DND-41 (cell line): ENCODE measurements at regions not wholly inside any gene's neighbourhood (a gene's known extent, or its start where the extent isn't known, plus 50 kb on each side); places are given as distances from the start of the nearest gene placed in this dataset.

Source experiments
- ATAC-seq: fragments of 200-7000 bp; cut with Tn5 transposase; 3 replicates; pipeline ENCODE4 v1.9.1; 2021; ENCODE audit warnings: low read depth; ENCODE audit not compliant: insufficient read depth
- DNase-seq: peaks from one replicate; pipeline ENCODE4 v3.0.0-alpha.2; 2020
- H2AFZ ChIP-seq: 2 replicates; pipeline ENCODE4 v1.6.0; 2012; ENCODE audit warnings: low read depth, low read length
- H3K27ac ChIP-seq: 2 replicates; pipeline ENCODE4 v1.5.1; 2012; ENCODE audit warnings: low read length, inconsistent platforms
- H3K27me3 ChIP-seq: fragments of 200-600 bp; sonication (generic); 2 replicates; pipeline ENCODE4 v1.6.0; 2012; ENCODE audit warnings: low read length, mild to moderate bottlenecking, inconsistent platforms; ENCODE audit not compliant: insufficient read depth, poor library complexity
- H3K36me3 ChIP-seq: 2 replicates; pipeline ENCODE4 v1.5.1; 2012; ENCODE audit warnings: low read length, inconsistent platforms; ENCODE audit not compliant: insufficient read depth
- H3K4me1 ChIP-seq: 2 replicates; pipeline ENCODE4 v1.5.1; 2012; ENCODE audit warnings: mild to moderate bottlenecking, low read length; ENCODE audit not compliant: insufficient read depth
- H3K4me2 ChIP-seq: 2 replicates; pipeline ENCODE4 v1.6.0; 2012; ENCODE audit warnings: mild to moderate bottlenecking, moderate library complexity, low read length, inconsistent platforms; ENCODE audit not compliant: insufficient read depth
- H3K4me3 ChIP-seq, 2 experiments: fragments of 200-600 bp in 1 of 2; shearing (Covaris generic) in 1 of 2; 2 replicates each; pipeline ENCODE4 v1.5.1; 2012 to 2016; ENCODE audit warnings: inconsistent platforms in 2 of 2, low read length in 2 of 2, mild to moderate bottlenecking in 2 of 2, low read depth in 1 of 2, moderate library complexity in 1 of 2
- H3K79me2 ChIP-seq: 2 replicates; pipeline ENCODE4 v1.6.0; 2012; ENCODE audit warnings: low read length, inconsistent platforms; ENCODE audit not compliant: insufficient read depth
- H3K9ac ChIP-seq: 2 replicates; pipeline ENCODE4 v1.6.0; 2012; ENCODE audit warnings: low read depth, mild to moderate bottlenecking, inconsistent platforms, low read length, moderate library complexity
- H3K9me3 ChIP-seq: 2 replicates; pipeline ENCODE4 v1.5.1; 2012; ENCODE audit warnings: low read length, moderate library complexity, mild to moderate bottlenecking, inconsistent platforms; ENCODE audit not compliant: insufficient read depth, severe bottlenecking
- H4K20me1 ChIP-seq: 2 replicates; pipeline ENCODE4 v1.6.0; 2012; ENCODE audit warnings: low read length; ENCODE audit not compliant: insufficient read depth
- EZH2 ChIP-seq: IDR thresholded peaks from 3 replicates; pipeline ENCODE4 v1.6.1; 2012; ENCODE audit warnings: borderline replicate concordance, low read depth, mild to moderate bottlenecking, moderate library complexity, low read length, inconsistent platforms; ENCODE audit not compliant: severe bottlenecking
- TF ChIP-seq, protein P1 (sequence below): IDR thresholded peaks from 2 replicates; pipeline ENCODE4 v1.5.1; 2012; ENCODE audit warnings: borderline replicate concordance, low read length, moderate library complexity, mild to moderate bottlenecking; ENCODE audit not compliant: poor library complexity, severe bottlenecking; ENCODE audit errors: extremely low read depth

DNA sequence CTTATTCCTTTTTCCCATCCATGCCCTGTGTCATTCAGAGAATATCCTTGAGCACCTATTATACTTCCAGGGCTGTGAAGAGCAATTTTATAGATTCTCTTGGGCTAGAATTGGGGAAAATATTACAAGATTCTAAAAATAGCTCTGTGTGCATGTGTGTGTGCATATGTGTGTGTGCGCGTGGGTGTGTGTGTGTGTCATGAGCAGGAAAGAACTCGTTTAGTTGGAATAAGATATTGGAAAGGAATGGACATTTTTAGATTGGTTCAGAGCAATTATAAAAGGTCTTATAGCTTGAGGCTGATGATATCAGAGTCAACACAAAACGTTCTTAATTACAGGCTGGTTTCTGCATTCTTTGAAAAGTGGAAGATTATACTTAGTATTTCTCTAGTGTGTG, 212.1 kb upstream of the COPS8 start:
- Histone ChIP-seq H3K27ac (no peak overlapping the region), H3K36me3 (no peaks in the 10 kb centered on the region), H3K79me2 (no peaks in the 10 kb centered on the region), H3K9ac (no peak overlapping the region), H2AFZ (no peak overlapping the region), H3K9me3 (no peaks in the 10 kb centered on the region), H3K4me2 (no peak overlapping the region), H4K20me1 (no peaks in the 10 kb centered on the region), H3K4me3 (no peak overlapping the region), H3K4me1 (no peaks in the 10 kb centered on the region), H3K27me3 (peaks cover 2% of the 10 kb centered on the region)
- TF ChIP-seq, protein P1, sequence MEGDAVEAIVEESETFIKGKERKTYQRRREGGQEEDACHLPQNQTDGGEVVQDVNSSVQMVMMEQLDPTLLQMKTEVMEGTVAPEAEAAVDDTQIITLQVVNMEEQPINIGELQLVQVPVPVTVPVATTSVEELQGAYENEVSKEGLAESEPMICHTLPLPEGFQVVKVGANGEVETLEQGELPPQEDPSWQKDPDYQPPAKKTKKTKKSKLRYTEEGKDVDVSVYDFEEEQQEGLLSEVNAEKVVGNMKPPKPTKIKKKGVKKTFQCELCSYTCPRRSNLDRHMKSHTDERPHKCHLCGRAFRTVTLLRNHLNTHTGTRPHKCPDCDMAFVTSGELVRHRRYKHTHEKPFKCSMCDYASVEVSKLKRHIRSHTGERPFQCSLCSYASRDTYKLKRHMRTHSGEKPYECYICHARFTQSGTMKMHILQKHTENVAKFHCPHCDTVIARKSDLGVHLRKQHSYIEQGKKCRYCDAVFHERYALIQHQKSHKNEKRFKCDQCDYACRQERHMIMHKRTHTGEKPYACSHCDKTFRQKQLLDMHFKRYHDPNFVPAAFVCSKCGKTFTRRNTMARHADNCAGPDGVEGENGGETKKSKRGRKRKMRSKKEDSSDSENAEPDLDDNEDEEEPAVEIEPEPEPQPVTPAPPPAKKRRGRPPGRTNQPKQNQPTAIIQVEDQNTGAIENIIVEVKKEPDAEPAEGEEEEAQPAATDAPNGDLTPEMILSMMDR, result no peak
- no peak for TF ChIP-seq EZH2
- no peak for ATAC-seq
- DNase-seq, result no peak

DNA sequence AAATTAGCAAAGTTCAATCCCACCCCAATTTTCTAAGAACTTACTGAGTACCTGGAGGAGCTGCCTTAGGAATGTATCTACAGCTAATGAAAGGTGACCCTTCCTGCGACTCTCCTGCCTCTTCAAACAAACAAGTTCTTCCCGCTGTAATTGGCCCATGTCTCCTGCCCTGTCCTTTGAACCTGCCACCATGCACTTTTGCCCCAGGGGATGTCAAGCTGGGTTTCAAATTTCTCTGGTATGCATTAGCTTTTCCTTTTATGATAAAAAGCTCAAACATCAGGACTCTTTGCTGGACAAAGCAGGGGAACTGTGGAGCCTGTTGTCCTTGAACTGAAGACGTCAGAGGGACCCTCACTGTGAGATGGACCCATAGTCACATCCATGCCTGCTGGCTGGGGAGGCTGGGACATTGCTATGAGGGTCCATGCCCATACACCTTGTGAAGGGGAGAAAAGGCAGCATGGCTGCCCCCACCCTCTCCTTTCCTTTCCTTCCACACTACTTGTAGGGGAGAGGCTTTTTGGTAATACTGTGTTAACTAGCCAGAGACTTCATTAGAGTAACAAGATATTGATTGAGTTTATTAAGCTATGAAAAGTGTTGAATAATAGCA, 210.7 kb upstream of the COPS8 start:
- no peak overlapping the region for H3K27ac ChIP-seq

DNA sequence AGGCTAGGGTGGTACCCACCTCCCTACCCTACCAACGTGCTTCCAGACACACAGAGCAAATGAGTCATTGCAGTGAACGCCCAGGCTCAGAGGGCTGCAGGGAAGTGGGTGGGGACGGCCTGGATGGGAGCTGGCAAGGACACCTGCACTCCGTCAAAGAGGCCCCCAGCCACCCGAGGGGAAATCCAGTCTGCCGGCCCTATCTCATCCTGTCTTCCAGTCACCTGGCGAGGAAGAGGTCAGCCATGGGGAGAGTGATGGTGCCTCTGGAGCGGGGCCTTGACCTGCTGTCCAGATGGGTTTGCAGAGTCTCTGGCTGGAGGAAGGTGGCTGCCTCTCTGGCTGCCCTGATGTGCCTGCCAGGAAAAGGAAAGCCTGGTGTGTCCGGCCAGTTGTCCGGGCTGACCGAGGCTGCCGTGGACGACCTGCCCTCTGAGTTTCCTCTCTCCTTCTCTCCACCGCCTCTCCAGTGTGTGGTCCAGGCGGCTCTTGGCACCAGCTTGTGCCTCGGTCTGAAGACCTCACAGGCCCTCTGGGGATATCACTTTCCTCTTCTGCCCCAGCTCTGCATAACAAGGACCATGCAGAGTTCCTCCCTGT, 209.7 kb upstream of the COPS8 start:
- Histone ChIP-seq H3K4me2 (no peak overlapping the region), H3K27me3 (no peaks in the 10 kb centered on the region), H2AFZ (no peak overlapping the region), H3K36me3 (no peaks in the 10 kb centered on the region), H3K9ac (no peak overlapping the region), H3K79me2 (no peaks in the 10 kb centered on the region), H3K9me3 (no peaks in the 10 kb centered on the region), H4K20me1 (no peaks in the 10 kb centered on the region), H3K4me1 (no peaks in the 10 kb centered on the region), H3K27ac (no peak overlapping the region), H3K4me3 (no peak overlapping the region)
- DNase-seq (no peak), ATAC-seq (no peak)
- TF ChIP-seq EZH2, result no peak
- TF ChIP-seq, protein P1, result no peak

More for the DNA sequence above, 210.7 kb upstream of the COPS8 start:
- H4K20me1 ChIP-seq, result no peaks in the 10 kb centered on the region
- H3K4me2 ChIP-seq, result no peak overlapping the region
- H3K9ac ChIP-seq, result no peak overlapping the region
- no peak overlapping the region for H2AFZ ChIP-seq
- no peak overlapping the region for H3K4me3 ChIP-seq
- ATAC-seq (no peak), DNase-seq (no peak)
- TF ChIP-seq, protein P1, result no peak
- TF ChIP-seq EZH2, result no peak
- peaks cover 2% of the 10 kb centered on the region for H3K27me3 ChIP-seq
- no peaks in the 10 kb centered on the region for H3K36me3 ChIP-seq
- H3K4me1 ChIP-seq, result no peaks in the 10 kb centered on the region
- H3K9me3 ChIP-seq, result no peaks in the 10 kb centered on the region
- no peaks in the 10 kb centered on the region for H3K79me2 ChIP-seq
